DMS53 treated with DMSO at 0.1 percent for 48 hours (cell line): ENCODE measurements at regions not wholly inside any gene's neighbourhood (a gene's known extent, or its start where the extent isn't known, plus 50 kb on each side); places are given as distances from the start of the nearest gene placed in this dataset.
"Not testable (repeated sequence)": the region's sequence is repeated elsewhere in the genome, so short reads cannot be mapped to it uniquely, and the experiment has no call there.

Experiments used
- DNase-seq: peaks from one replicate; lab custom pipeline; 2025; ENCODE audit not compliant: unreplicated experiment; lab: John Stamatoyannopoulos, UW

- DNase-seq: no peak
Measured at GRCh38 chr1:207243442-207244408, 77.8 kb upstream of the CD55 start.

- no peak for DNase-seq
Measured at GRCh38 chr1:207244409-207244801, 77.1 kb upstream of the CD55 start.

- no peak for DNase-seq
Measured at GRCh38 chr1:207245124-207245523, 76.4 kb upstream of the CD55 start.

- DNase-seq: no peak
Measured at GRCh38 chr1:207248544-207249198, 72.8 kb upstream of the CD55 start.

GRCh38 chr1:207250431-207250830, 71.0 kb upstream of the CD55 start:
- no peak for DNase-seq

GRCh38 chr1:207251066-207251465, 70.4 kb upstream of the CD55 start:
- DNase-seq: no peak

- DNase-seq: no peak
Measured at GRCh38 chr1:207256869-207257268, 64.6 kb upstream of the CD55 start.

GRCh38 chr1:207259391-207259790, 62.1 kb upstream of the CD55 start:
- DNase-seq: peak; percentile 28

GRCh38 chr1:207261971-207262370, 59.5 kb upstream of the CD55 start:
- no peak for DNase-seq

- not testable (repeated sequence) for DNase-seq
Measured at GRCh38 chr1:207262891-207263290, 58.6 kb upstream of the CD55 start.

- no peak for DNase-seq
Measured at GRCh38 chr1:207264663-207265252, 56.7 kb upstream of the CD55 start.

GRCh38 chr1:207268337-207268736, 53.1 kb upstream of the CD55 start:
- no peak for DNase-seq

GRCh38 chr1:207268753-207269511, 52.5 kb upstream of the CD55 start:
- no peak for DNase-seq
